Left renal pelvis (tissue), 4 donors: ENCODE measurements at regions not wholly inside any gene's neighbourhood (a gene's known extent, or its start where the extent isn't known, plus 50 kb on each side); places are given as distances from the start of the nearest gene placed in this dataset.

Source experiments
- DNase-seq, 4 donors: peaks; one replicate each; pipeline ENCODE4 v3.0.0-alpha.2; 2013; ENCODE audit warnings: low read depth in 4 of 4, low spot score in 3 of 4

DNA sequence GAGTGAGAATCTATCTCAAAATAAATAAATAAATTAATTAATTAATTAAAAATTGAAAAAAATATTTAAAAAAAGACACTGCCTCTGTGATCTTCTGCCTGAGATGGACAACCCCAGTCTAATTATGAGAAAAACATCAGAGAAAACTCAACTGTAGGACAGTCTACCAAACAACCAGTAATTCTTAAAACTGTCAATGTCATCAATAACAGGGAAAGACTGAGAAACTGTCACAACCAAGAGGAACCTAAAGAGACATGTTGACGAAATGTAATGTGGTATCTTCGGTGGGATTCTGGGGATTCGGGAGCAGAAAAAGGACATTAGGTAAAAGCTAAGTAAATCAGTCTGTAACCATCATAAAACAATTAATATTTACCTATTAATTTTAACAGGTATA is 265.4 kb upstream of the LMCD1 start:
- no peak for DNase-seq

DNA sequence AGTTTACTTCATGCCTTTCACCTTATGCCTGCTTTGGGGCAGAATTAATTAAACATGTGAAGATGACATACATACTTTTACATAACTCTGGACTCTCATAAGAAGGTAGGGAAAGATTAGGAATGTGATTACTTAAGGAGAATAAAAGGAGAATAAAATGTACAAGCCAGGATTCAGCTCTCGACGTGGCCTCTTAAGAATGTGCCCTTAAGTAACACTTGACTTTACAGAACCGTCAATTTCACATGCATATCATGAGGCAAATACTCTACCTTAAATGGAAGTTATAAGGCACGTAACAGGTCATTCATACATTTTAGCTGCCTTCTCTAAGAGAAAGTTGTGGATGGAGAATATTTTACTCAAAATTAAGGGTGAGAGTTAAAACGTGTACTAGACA is 263.7 kb upstream of the LMCD1 start:
- no peak for DNase-seq

- no peak for DNase-seq
Observed at GRCh38 chr3:8238432-8238831, 263.2 kb upstream of the LMCD1 start.

GRCh38 chr3:8239095-8239494 is 262.5 kb upstream of the LMCD1 start:
- DNase-seq, result no peak

DNA sequence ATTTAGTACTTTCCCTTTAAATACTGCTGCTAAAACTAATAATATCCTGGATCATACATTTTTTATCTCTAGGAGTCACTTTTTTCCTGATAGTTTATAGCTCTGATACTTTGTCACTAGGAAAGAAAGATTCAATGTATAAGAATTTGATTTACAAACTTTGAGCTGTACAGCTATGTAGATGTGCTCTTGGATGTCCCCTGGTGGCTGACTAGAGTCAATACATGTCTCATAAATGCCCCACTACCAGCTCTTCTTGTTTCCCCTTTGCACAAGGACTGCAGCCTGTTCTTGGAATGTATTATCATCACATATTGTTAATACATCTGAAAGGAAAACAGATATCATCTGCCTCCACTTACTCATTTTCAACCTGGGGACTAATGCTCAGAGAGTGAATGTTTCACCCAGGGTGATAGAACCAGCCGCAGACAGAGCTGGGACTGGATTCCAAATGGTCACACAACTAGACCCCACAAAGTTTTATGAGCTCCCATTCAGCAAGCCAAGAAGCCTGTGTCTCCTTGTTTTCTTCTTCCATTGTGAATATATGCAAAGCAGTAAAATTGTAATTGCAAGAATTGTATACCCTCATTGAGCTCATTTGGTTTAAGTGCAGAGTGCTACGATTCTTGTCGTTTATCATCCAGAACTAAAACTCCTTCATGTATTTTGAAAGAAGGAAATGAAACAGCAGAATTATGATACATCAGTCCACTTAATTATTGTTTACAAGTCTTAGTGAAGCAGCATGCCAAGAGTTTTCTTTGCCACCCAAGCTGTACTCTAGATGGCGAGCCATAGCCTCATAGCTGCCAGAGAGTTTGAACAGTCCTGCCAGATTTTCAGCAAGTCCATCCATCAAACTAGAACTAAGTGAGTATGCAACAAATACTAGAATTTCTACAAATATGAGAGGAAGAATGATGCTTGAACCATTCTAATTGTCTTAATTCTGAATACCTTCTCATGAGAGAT is 261.6 kb upstream of the LMCD1 start:
- no peak for DNase-seq

- peak in 1 of 4 donors; percentile 29 for DNase-seq
Observed at GRCh38 chr3:8246070-8246469, 255.6 kb upstream of the LMCD1 start.

DNA sequence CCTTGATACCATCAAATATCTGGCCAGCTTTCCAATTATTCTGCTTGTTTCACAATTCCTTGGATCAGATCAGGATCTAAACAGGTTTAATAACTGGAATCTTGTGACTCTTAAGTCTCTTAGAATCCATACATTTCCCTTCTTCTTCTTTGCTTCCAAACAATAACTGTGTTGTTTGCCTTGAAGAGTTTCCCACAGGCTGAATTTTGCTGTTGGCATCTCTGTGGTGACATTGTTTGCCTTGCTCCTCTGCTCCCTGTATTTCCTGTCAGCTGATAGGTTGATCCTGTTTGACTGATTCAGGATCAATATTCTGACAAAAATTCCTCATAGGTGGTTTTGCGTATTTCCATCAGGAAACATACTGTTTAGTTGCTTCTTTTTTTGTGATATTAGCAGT is 248.4 kb upstream of the LMCD1 start:
- DNase-seq, result no peak

DNA sequence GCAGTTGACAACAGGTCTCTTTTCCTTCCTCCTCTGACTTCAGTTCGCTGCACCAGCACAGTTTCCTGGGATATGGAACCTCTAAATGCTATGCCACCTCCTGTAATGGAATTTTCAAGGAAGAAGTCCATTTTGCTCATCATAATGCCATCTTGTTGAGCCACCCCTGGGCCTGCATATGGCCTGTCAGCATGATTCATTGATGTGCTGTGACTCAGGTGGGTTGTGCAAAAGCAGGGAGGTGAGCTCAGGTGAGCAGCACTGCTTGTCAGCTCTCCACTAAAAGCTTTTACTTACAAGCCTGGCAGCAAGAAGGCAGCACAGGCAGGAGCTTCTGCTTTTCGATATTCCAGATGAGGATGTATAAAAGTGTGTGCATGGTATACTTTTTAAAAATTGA is 247.1 kb upstream of the LMCD1 start:
- DNase-seq, result no peak

- no peak for DNase-seq
Observed at GRCh38 chr3:8255725-8256124, 245.9 kb upstream of the LMCD1 start.

GRCh38 chr3:8256441-8257071 is 245.1 kb upstream of the LMCD1 start:
- no peak for DNase-seq

DNA sequence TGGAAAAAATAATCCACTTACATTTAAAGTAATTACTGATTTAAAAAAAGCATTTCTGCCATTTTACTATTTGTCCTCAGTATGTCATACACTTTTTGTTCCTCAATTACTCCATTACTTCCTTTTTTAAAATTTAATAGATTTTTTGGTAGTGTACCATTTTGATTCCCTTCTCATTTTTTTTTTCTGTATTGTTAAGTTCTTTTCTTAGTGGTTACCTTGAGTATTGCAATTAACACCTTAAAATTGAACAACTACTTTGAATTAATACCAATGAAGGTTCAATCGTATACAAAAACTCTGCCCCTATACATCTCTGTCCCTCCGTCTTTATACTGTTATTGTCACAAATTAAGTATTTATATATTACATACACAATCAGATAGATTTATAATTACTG is 240.6 kb upstream of the LMCD1 start:
- no peak for DNase-seq

- peak in 1 of 4 donors; percentile 19 for DNase-seq
Observed at GRCh38 chr3:8266730-8267131, 234.9 kb upstream of the LMCD1 start.

DNA sequence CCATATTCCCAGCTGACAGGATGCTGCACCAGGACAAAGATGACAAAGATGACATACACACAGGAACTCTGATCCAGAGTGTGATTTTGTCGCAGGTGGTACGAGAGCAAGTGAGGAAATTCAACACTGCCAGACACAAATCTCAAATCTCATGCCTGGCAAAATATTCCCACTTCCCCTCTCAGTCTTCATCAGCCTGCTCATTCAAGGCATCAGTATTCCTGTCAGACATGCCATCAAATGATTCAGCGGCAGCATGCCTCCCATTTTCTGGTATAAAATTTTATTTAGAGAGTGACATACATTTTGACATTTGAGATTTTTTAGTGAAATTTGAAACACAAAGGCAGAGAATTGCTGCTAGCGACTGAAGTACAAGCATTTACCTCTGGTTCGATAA is 228.1 kb upstream of the LMCD1 start:
- no peak for DNase-seq

DNA sequence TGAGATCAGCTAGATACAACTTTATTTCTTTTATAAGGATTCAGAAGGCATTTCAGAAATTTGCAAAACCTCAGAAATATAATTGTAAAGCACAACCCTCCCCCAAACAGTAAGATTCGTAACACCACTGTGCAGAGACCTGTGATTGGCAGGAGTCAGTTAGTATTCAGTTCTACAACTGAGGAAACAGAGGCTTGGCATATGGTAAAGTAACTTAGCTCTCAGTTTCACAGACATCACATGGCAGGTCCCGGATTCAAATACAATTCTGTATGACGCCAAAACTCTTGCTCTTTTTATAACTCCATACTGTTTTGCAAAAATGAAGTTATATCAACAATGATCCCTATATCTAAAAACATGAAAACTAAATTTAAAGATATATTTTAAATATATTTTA is 225.6 kb upstream of the LMCD1 start:
- no peak for DNase-seq

GRCh38 chr3:8276506-8276905 is 225.1 kb upstream of the LMCD1 start:
- DNase-seq, result no peak

- no peak for DNase-seq
Observed at GRCh38 chr3:8278448-8278847, 223.2 kb upstream of the LMCD1 start.

DNA sequence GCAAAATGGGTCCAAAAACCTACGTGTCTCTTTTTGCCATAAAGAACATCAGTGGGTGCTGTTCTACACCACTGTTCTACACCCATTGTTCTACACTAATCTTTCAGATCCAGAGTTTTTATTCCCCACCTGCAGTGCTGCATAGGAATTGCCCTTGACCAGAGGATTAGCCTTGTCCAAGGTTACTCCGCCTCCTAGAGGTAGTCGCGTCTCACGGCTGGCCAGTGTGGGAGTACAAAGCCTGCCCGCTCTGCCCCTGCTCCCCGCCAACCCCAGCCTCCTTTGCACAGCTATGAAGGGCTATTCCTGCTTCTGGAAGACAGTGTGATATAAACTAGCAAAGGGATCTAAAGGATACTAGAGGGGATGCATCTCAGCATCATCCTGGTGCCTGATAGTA is 222.1 kb upstream of the LMCD1 start:
- DNase-seq, result no peak

- DNase-seq, result no peak
Observed at GRCh38 chr3:8279886-8280550, 221.6 kb upstream of the LMCD1 start.

DNA sequence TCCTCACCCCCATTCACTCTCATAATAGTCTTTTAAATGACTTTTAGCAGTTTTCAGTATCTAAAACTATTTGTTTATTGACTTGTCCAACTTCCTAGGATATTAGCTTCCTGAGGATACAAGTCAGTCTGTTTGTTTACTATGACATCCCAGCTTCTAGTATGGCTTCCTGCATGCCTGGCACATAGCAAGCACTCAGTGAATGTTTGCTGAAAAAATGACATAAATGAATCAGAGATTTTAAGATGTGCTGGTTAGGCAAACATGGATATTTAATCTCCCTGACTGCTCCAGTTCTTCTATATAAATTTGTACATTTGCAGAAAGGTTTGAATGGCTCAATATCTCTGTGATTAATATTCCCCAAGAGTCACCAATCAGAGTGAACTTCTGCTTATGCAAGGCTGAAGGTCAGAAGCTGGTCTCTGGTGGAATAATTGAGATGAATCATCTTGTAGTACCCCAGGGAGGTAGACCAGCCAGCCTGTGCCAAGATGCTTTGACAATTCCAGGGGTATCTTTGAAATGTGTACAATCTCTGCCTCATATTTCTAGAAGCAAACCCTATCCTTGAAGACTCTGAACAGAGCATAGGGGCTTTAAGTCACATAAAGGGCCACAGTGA is 219.0 kb upstream of the LMCD1 start:
- DNase-seq, result no peak

DNA sequence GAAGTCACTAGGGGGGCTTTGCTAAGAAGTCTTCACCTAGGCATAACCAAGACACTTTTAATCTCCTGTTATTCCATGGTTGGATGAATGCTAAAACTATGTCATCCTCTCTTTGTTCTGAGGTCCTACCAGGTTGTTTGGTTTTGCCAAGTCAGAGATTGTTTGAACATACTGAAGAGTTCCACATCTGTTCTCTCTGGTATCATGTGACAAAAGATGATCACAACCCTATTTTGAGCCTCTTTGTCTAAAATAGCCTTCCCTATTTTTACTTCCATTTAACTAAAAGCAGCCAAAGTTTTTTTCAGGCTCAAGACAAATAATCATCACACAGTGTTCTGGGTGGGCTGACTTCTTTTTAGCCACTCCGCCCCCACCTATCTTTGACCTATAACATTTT is 218.4 kb upstream of the LMCD1 start:
- no peak for DNase-seq

- no peak for DNase-seq
Observed at GRCh38 chr3:8286086-8286485, 215.5 kb upstream of the LMCD1 start.
